ENCODE measurements at regions not wholly inside any gene's neighbourhood (a gene's known extent, or its start where the extent isn't known, plus 50 kb on each side); places are given as distances from the start of the nearest gene placed in this dataset.
A peak's percentile ranks its signal among the peaks of the same experiment; 100 is the strongest.
"Not testable (repeated sequence)": the region's sequence is repeated elsewhere in the genome, so short reads cannot be mapped to it uniquely, and the experiment has no call there.

- peak; percentile 82 for DNase-seq (ENCODE audit: low read depth)
Observed at GRCh38 chr5:15021266-15022046, 149.9 kb upstream of the ANKH start.

- DNase-seq (ENCODE audit: low read depth), result no peak
Observed at GRCh38 chr5:15020736-15021135, 149.2 kb upstream of the ANKH start.

GRCh38 chr5:15014809-15015208 lies 143.2 kb upstream of the ANKH start:
- DNase-seq (ENCODE audit: low read depth), result no peak

GRCh38 chr5:15013654-15014463 lies 142.3 kb upstream of the ANKH start:
- peak; percentile 58 for DNase-seq (ENCODE audit: low read depth)

GRCh38 chr5:15012061-15012460 lies 140.5 kb upstream of the ANKH start:
- DNase-seq (ENCODE audit: low read depth), result no peak

GRCh38 chr5:15010936-15011335 lies 139.4 kb upstream of the ANKH start:
- no peak for DNase-seq (ENCODE audit: low read depth)

- DNase-seq (ENCODE audit: low read depth), result peak; percentile 89
Observed at GRCh38 chr5:15009420-15009819, 137.8 kb upstream of the ANKH start.

- no peak for DNase-seq (ENCODE audit: low read depth)
Observed at GRCh38 chr5:15008921-15009320, 137.3 kb upstream of the ANKH start.

- peak; percentile 89 for DNase-seq (ENCODE audit: low read depth)
Observed at GRCh38 chr5:15008476-15008875, 136.9 kb upstream of the ANKH start.

- DNase-seq (ENCODE audit: low read depth), result no peak
Observed at GRCh38 chr5:15007646-15008045, 136.1 kb upstream of the ANKH start.

GRCh38 chr5:15004506-15004905 lies 132.9 kb upstream of the ANKH start:
- no peak for DNase-seq (ENCODE audit: low read depth)

- DNase-seq (ENCODE audit: low read depth), result no peak
Observed at GRCh38 chr5:15003511-15003920, 131.9 kb upstream of the ANKH start.

GRCh38 chr5:15002791-15003190 lies 131.2 kb upstream of the ANKH start:
- no peak for DNase-seq (ENCODE audit: low read depth)

GRCh38 chr5:15002173-15002572 lies 130.6 kb upstream of the ANKH start:
- no peak for DNase-seq (ENCODE audit: low read depth)

GRCh38 chr5:15001517-15001916 lies 129.9 kb upstream of the ANKH start:
- DNase-seq (ENCODE audit: low read depth), result no peak

- DNase-seq (ENCODE audit: low read depth), result no peak
Observed at GRCh38 chr5:14998491-14998890, 126.9 kb upstream of the ANKH start.

GRCh38 chr5:14996997-14997396 lies 125.4 kb upstream of the ANKH start:
- DNase-seq (ENCODE audit: low read depth), result no peak

GRCh38 chr5:14995229-14995628 lies 123.7 kb upstream of the ANKH start:
- DNase-seq (ENCODE audit: low read depth), result no peak

GRCh38 chr5:14993459-14994133 lies 122.0 kb upstream of the ANKH start:
- not testable (repeated sequence) for DNase-seq (ENCODE audit: low read depth)

GRCh38 chr5:14992751-14993458 lies 121.3 kb upstream of the ANKH start:
- DNase-seq (ENCODE audit: low read depth), result not testable (repeated sequence)

- DNase-seq (ENCODE audit: low read depth), result no peak
Observed at GRCh38 chr5:14988223-14988622, 116.6 kb upstream of the ANKH start.

GRCh38 chr5:14986413-14986812 lies 114.8 kb upstream of the ANKH start:
- no peak for DNase-seq (ENCODE audit: low read depth)
